A673 (cell line): ENCODE measurements at regions not wholly inside any gene's neighbourhood (a gene's known extent, or its start where the extent isn't known, plus 50 kb on each side); places are given as distances from the start of the nearest gene placed in this dataset.

Source experiments
- BruUV-seq: library from RNA; stranded (reverse); fragments of 400-500 nt; replicated peaks from 2 replicates; lab custom pipeline; 2021; lab: Mats Ljungman, UMichigan
- CTCF ChIA-PET: fragments of 300-600 bp; sonication (Branson Sonifier 250); formaldehyde crosslinking; loops from one replicate; lab custom pipeline; 2022; ENCODE audit warnings: antibody characterized with exemption; lab: Charles Lee
- POLR2A ChIA-PET: fragments of 300-600 bp; sonication (Branson Sonifier 250); formaldehyde crosslinking; loops from one replicate; lab custom pipeline; 2022; ENCODE audit warnings: antibody characterized with exemption; ENCODE audit not compliant: low non-redundant PET; lab: Charles Lee
- DNase-seq: peaks from one replicate; pipeline ENCODE4 v3.0.0-alpha.2; 2015; ENCODE audit warnings: low spot score
- H3K27ac ChIP-seq: fragments of 200-600 bp; sonication (generic); 2 replicates; pipeline ENCODE4 v1.5.1; 2016; ENCODE audit warnings: mixed run types, low read depth, mild to moderate bottlenecking, mixed read lengths, antibody characterized with exemption, low read length; ENCODE audit not compliant: poor library complexity, severe bottlenecking
- H3K27me3 ChIP-seq: fragments of 200-600 bp; sonication (generic); replicated peaks from 2 replicates; pipeline ENCODE4 v1.6.1; 2017; ENCODE audit warnings: mixed run types, low read depth, mild to moderate bottlenecking, mixed read lengths, antibody characterized with exemption, low read length; ENCODE audit not compliant: insufficient read depth, poor library complexity
- H3K36me3 ChIP-seq: fragments of 200-600 bp; sonication (generic); 2 replicates; pipeline ENCODE4 v1.6.1; 2016; ENCODE audit warnings: mixed run types, mild to moderate bottlenecking, mixed read lengths, antibody characterized with exemption, low read length; ENCODE audit not compliant: insufficient read depth, poor library complexity, severe bottlenecking
- H3K4me1 ChIP-seq: fragments of 200-600 bp; sonication (generic); 2 replicates; pipeline ENCODE4 v1.6.1; 2017; ENCODE audit warnings: mixed run types, mild to moderate bottlenecking, mixed read lengths, antibody characterized with exemption, low read length; ENCODE audit not compliant: insufficient read depth, poor library complexity, severe bottlenecking
- H3K4me3 ChIP-seq: fragments of 200-600 bp; sonication (generic); 2 replicates; pipeline ENCODE4 v1.5.1; 2016; ENCODE audit warnings: low read depth, mixed run types, mild to moderate bottlenecking, mixed read lengths, low read length; ENCODE audit not compliant: poor library complexity, severe bottlenecking
- H3K9me3 ChIP-seq: fragments of 200-600 bp; sonication (generic); 2 replicates; pipeline ENCODE4 v1.6.1; 2016; ENCODE audit warnings: mixed run types, low read depth, mild to moderate bottlenecking, mixed read lengths, antibody characterized with exemption, low read length; ENCODE audit not compliant: poor library complexity, severe bottlenecking
- EZH2 ChIP-seq: fragments of 200-600 bp; sonication (generic); IDR thresholded peaks from 2 replicates; pipeline ENCODE4 v1.6.1; 2017; ENCODE audit warnings: borderline replicate concordance, low read depth, mild to moderate bottlenecking, mixed read lengths, antibody characterized with exemption, low read length; ENCODE audit not compliant: poor library complexity, severe bottlenecking
- intact Hi-C: fragments of 100-400 bp; cut with micrococcal nuclease; formaldehyde crosslinking; loops from one replicate; pipeline ENCODE4 v1.10.0; 2022; ENCODE audit not compliant: unreplicated experiment
- TF ChIP-seq, protein P1 (sequence below): fragments of 300-800, 200-600 bp; sonication (generic); conservative IDR thresholded peaks from 2 replicates; pipeline ENCODE4 v1.5.1; 2017; ENCODE audit warnings: low read depth, mild to moderate bottlenecking, antibody characterized with exemption, low read length, moderate library complexity, mixed read lengths

DNA sequence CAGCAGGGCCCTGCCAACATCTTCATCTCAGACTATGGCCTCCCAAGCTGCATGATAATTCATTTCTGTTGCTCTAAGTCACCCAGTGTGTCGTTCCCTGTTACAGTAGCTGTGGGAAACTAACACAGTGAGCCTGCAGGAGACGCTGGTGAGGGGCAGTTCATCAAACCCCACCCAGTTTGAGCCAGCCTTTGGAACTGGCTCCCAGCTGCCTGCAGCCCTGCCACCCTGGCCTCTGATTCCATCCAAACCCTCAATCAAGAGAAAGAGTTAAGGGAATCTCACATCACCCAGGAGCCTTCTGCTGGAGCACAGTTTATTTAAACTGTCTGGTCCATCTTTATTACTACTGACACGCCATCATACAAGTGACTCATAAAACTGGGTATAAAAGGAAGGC, 64.9 kb upstream of the ZCCHC2 start:
- H3K4me3 ChIP-seq = no peak overlapping the region
- H3K27ac ChIP-seq = no peak overlapping the region
- H3K27me3 ChIP-seq = no peaks in the 10 kb centered on the region
- intact Hi-C loops = no loop called here
- no peak for TF ChIP-seq EZH2
- TF ChIP-seq, protein P1, sequence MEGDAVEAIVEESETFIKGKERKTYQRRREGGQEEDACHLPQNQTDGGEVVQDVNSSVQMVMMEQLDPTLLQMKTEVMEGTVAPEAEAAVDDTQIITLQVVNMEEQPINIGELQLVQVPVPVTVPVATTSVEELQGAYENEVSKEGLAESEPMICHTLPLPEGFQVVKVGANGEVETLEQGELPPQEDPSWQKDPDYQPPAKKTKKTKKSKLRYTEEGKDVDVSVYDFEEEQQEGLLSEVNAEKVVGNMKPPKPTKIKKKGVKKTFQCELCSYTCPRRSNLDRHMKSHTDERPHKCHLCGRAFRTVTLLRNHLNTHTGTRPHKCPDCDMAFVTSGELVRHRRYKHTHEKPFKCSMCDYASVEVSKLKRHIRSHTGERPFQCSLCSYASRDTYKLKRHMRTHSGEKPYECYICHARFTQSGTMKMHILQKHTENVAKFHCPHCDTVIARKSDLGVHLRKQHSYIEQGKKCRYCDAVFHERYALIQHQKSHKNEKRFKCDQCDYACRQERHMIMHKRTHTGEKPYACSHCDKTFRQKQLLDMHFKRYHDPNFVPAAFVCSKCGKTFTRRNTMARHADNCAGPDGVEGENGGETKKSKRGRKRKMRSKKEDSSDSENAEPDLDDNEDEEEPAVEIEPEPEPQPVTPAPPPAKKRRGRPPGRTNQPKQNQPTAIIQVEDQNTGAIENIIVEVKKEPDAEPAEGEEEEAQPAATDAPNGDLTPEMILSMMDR = no peak
- POLR2A ChIA-PET = no interaction called here
- no peak for DNase-seq
- no peaks in the 10 kb centered on the region for H3K9me3 ChIP-seq
- H3K36me3 ChIP-seq = no peaks in the 10 kb centered on the region
- H3K4me1 ChIP-seq = no peaks in the 10 kb centered on the region
- CTCF ChIA-PET = no interaction called here
- no TSS peak for BruUV-seq

DNA sequence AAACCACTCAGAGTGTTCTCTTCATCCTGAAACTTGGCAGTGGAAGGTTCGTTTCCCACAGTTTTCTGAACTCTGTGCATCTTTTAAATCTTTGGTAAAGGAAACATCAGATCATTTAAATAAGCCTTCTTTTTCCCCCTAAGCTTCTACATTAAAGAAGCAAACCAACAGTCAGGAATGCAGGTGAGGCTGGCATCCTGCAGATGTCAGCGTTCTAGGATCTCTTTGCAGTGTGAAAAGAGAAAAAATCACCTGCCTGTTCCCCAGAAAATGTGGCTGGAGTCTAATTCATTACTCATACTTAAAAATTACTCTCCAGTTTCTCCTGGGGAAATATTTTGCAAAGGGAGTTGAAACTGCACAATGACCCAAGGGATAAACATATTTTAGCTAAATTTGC, 64.5 kb upstream of the ZCCHC2 start:
- Histone ChIP-seq H3K4me1 (no peaks in the 10 kb centered on the region), H3K36me3 (no peaks in the 10 kb centered on the region), H3K9me3 (no peaks in the 10 kb centered on the region), H3K27me3 (no peaks in the 10 kb centered on the region), H3K27ac (no peak overlapping the region), H3K4me3 (no peak overlapping the region)
- TF ChIP-seq EZH2 = no peak
- TF ChIP-seq, protein P1 = no peak
- POLR2A ChIA-PET = no interaction called here
- BruUV-seq = no TSS peak
- CTCF ChIA-PET = no interaction called here
- intact Hi-C loops = no loop called here
- no peak for DNase-seq

DNA sequence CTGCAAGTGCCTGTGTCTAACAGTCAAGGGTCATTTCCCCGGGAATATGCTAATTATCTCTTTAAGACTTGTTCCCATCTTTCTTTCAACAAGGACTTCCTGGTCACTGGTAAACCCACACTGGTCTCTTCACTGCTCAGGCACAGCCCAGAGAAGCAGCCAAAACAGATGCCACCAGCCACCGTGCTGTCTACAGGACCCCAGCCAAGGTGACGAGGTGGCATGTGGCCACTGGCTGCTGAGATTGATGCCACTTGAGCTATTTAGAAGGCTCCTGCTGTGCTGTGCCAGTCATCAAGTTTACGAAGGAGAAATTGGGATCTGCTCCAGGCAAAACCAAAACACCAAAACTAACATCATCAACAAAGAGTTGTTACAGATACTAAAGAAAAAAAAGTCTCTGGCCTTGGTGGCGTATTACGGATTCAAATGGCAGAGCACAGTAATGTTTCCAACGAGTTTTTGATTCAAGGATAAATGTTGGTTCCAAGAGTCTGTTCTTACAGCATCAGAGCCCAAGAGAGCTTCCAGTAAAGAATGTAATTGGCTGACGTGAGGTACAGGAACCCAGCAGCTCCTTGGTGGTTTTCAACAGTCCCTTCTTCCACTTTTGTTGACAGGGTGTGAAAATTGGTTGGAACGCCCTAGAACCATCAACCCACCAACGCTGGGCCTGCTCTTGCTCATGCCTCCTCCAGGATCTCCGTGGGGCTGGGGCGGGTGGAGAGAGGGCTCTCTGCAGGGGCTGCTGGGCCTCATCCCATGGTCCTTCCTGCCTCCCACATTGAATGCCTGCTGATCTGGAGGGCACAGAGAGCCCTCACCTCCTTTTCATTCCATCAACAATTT, 63.7 kb upstream of the ZCCHC2 start:
- no TSS peak for BruUV-seq
- POLR2A ChIA-PET = no interaction called here
- no peak overlapping the region for H3K27ac ChIP-seq

More for the DNA sequence above, 63.7 kb upstream of the ZCCHC2 start:
- CTCF ChIA-PET = no interaction called here
- DNase-seq = no peak
- H3K4me1 ChIP-seq = no peaks in the 10 kb centered on the region
- H3K9me3 ChIP-seq = no peaks in the 10 kb centered on the region
- H3K4me3 ChIP-seq = no peak overlapping the region
- no peaks in the 10 kb centered on the region for H3K36me3 ChIP-seq
- no peak for TF ChIP-seq EZH2
- TF ChIP-seq, protein P1 = no peak
- intact Hi-C loops = no loop called here
- no peaks in the 10 kb centered on the region for H3K27me3 ChIP-seq
